ENCODE measurements at regions not wholly inside any gene's neighbourhood (a gene's known extent, or its start where the extent isn't known, plus 50 kb on each side); places are given as distances from the start of the nearest gene placed in this dataset.
"Not testable (repeated sequence)": the region's sequence is repeated elsewhere in the genome, so short reads cannot be mapped to it uniquely, and the experiment has no call there.

- peak; percentile 32 for DNase-seq (ENCODE audit: low read depth)
These were observed 100.0 kb upstream of the EDEM3 start for GRCh38 chr1:184854496-184855140.

- no peak for DNase-seq (ENCODE audit: low read depth)
These were observed 99.4 kb upstream of the EDEM3 start for GRCh38 chr1:184854036-184854435.

GRCh38 chr1:184851822-184852746 lies 97.4 kb upstream of the EDEM3 start:
- DNase-seq (ENCODE audit: low read depth) = no peak

- DNase-seq (ENCODE audit: low read depth) = no peak
These were observed 89.3 kb upstream of the EDEM3 start for GRCh38 chr1:184843732-184844495.

- no peak for DNase-seq (ENCODE audit: low read depth)
These were observed 85.9 kb upstream of the EDEM3 start for GRCh38 chr1:184840596-184840995.

- peak; percentile 99 for DNase-seq (ENCODE audit: low read depth)
These were observed 83.9 kb upstream of the EDEM3 start for GRCh38 chr1:184838504-184838951.

- DNase-seq (ENCODE audit: low read depth) = no peak
These were observed 82.6 kb upstream of the EDEM3 start for GRCh38 chr1:184836934-184837895.

- DNase-seq (ENCODE audit: low read depth) = peak; percentile 56
These were observed 81.5 kb upstream of the EDEM3 start for GRCh38 chr1:184836141-184836540.

GRCh38 chr1:184833994-184834393 lies 79.3 kb upstream of the EDEM3 start:
- DNase-seq (ENCODE audit: low read depth) = not testable (repeated sequence)

GRCh38 chr1:184832517-184832916 lies 77.9 kb upstream of the EDEM3 start:
- DNase-seq (ENCODE audit: low read depth) = no peak

- not testable (repeated sequence) for DNase-seq (ENCODE audit: low read depth)
These were observed 74.8 kb upstream of the EDEM3 start for GRCh38 chr1:184829496-184829895.

- no peak for DNase-seq (ENCODE audit: low read depth)
These were observed 73.7 kb upstream of the EDEM3 start for GRCh38 chr1:184828369-184828717.

GRCh38 chr1:184827600-184828368 lies 73.1 kb upstream of the EDEM3 start:
- DNase-seq (ENCODE audit: low read depth) = peak; percentile 29

- no peak for DNase-seq (ENCODE audit: low read depth)
These were observed 71.3 kb upstream of the EDEM3 start for GRCh38 chr1:184826001-184826400.

- DNase-seq (ENCODE audit: low read depth) = no peak
These were observed 70.9 kb upstream of the EDEM3 start for GRCh38 chr1:184825571-184825970.

- no peak for DNase-seq (ENCODE audit: low read depth)
These were observed 70.1 kb upstream of the EDEM3 start for GRCh38 chr1:184824691-184825323.

GRCh38 chr1:184823080-184823479 lies 68.4 kb upstream of the EDEM3 start:
- no peak for DNase-seq (ENCODE audit: low read depth)

- DNase-seq (ENCODE audit: low read depth) = no peak
These were observed 67.6 kb upstream of the EDEM3 start for GRCh38 chr1:184822267-184822666.

- DNase-seq (ENCODE audit: low read depth) = no peak
These were observed 67.0 kb upstream of the EDEM3 start for GRCh38 chr1:184821658-184822057.

GRCh38 chr1:184820956-184821355 lies 66.3 kb upstream of the EDEM3 start:
- no peak for DNase-seq (ENCODE audit: low read depth)
